ENCODE measurements at regions not wholly inside any gene's neighbourhood (a gene's known extent, or its start where the extent isn't known, plus 50 kb on each side); places are given as distances from the start of the nearest gene placed in this dataset.

GRCh38 chr10:131546086-131546810, 234.7 kb upstream of the TCERG1L start:
- TF ChIP-seq POLR2A (IDR thresholded peaks at IDR 0.05) (no peak), CTCF (IDR thresholded peaks at IDR 0.05) (no peak)

Data from suprapubic skin (tissue), 3 donors.